Ectodermal cell (in vitro differentiated cells): ENCODE measurements at regions not wholly inside any gene's neighbourhood (a gene's known extent, or its start where the extent isn't known, plus 50 kb on each side); places are given as distances from the start of the nearest gene placed in this dataset.
"Not testable (repeated sequence)": the region's sequence is repeated elsewhere in the genome, so short reads cannot be mapped to it uniquely, and the experiment has no call there.

ENCODE experiments used
- H3K27ac ChIP-seq: 2 replicates; pipeline ENCODE4 v1.7.0; 2013; ENCODE audit warnings: mild to moderate bottlenecking, low read depth, low read length; ENCODE audit not compliant: insufficient read depth, poor library complexity, severe bottlenecking
- H3K27me3 ChIP-seq: 2 replicates; pipeline ENCODE4 v1.7.0; 2013; ENCODE audit warnings: mild to moderate bottlenecking, low read length; ENCODE audit not compliant: insufficient read depth, control insufficient read depth, poor library complexity, severe bottlenecking
- H3K36me3 ChIP-seq: one replicate; pipeline ENCODE4 v1.7.0; 2013; ENCODE audit warnings: low read length; ENCODE audit not compliant: control insufficient read depth, insufficient read depth
- H3K4me1 ChIP-seq: one replicate; pipeline ENCODE4 v1.7.0; 2013; ENCODE audit warnings: low read length; ENCODE audit not compliant: control insufficient read depth, insufficient read depth
- H3K4me3 ChIP-seq: 2 replicates; pipeline ENCODE4 v1.7.0; 2013; ENCODE audit warnings: low read depth, low read length, control low read depth; ENCODE audit not compliant: insufficient read depth
- H3K9me3 ChIP-seq: 2 replicates; pipeline ENCODE4 v1.7.0; 2013; ENCODE audit warnings: mild to moderate bottlenecking, low read length, moderate library complexity; ENCODE audit not compliant: control insufficient read depth
- WGBS, 2 experiments: methylation state at CpG; one replicate each; pipeline ENCODE4 v1.1.7; 2013; ENCODE audit warnings: missing lambda C conversion rate in 2 of 2; 5-methylcytosine and 5-hydroxymethylcytosine counted together

DNA sequence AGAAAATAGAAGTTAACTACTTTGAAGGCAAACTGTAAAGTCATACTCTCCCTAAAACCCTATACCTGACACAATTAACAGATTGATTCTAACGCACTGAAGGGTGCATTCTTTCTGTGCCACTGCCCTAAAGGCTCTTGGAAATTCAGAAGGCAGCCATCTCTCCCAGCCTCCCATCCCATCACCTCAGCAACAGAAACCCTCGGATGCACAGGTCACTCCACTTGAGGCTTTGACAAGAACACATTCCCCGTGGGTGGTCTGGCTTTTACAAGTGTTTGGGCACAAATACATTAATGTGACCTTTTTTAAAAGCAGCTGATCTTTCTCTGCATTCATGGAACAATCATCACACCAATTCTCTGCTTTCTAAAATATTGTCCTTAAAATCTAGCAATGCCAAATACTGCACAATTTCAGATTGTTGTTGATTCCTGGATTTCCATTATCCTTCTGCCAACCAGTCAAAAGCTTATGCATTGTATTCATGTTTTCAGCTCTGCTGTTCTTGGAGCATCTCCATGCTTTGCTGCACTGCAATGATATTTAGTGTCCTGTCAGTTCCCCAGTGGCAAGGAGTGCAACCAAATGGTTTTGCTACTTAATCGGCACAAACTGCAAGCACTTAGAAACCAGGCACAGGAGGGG, 175.6 kb downstream of the TMEM161B start:
- 43 to 53% methylated on average over 4 of the region's 4 CpGs for WGBS, 2 experiments
- no peak overlapping the region for H3K4me3 ChIP-seq
- H3K9me3 ChIP-seq: no peaks in the 10 kb centered on the region
- H3K4me1 ChIP-seq: peaks cover 16% of the 10 kb centered on the region
- no peak overlapping the region for H3K27ac ChIP-seq
- no peaks in the 10 kb centered on the region for H3K36me3 ChIP-seq
- no peaks in the 10 kb centered on the region for H3K27me3 ChIP-seq

DNA sequence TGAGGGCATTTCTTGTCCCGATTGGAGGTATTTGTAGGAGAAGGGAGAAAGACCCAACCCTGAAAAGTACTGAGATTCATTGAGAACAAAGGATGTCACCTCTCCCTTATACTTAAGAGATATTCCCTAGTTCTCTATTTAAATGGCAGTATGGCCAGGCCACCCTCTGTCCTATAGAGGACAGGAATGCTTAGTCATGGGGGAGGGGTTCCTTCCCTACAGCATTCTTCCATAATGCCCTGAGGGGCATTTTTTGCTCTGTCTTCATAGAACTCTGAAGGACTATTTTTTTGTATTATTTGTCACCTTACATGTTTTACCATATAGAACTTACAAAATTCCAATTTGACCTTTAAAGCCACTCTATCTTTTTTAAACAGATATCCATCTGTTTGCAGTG, 176.3 kb downstream of the TMEM161B start:
- 50% methylated on average over 1 of the region's 1 CpG; no CpG with 5 or more reads in 1 of the 2 experiments for WGBS, 2 experiments
- Histone ChIP-seq H3K27me3 (no peaks in the 10 kb centered on the region), H3K9me3 (no peaks in the 10 kb centered on the region), H3K36me3 (no peaks in the 10 kb centered on the region), H3K4me3 (no peak overlapping the region), H3K27ac (no peak overlapping the region), H3K4me1 (peaks cover 16% of the 10 kb centered on the region)

DNA sequence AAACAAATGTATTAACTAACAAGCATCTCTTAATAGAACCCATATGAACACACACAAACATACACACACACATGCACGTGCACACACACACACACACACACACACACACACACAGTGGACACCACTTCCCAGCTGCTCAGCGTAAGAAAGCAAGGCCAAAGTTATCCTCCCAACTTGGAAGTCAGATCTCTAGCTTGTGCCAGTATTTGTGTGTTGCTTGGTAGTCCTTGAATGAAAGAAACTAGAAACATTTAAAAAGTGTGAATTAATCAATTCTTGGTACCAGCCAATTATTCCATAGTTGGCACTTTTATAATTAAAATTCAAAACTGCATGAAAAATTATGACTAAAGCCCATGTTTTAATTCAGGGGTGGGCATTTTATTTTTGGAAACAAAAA, 178.1 kb downstream of the TMEM161B start:
- H3K27me3 ChIP-seq: no peaks in the 10 kb centered on the region
- 94 to 98% methylated on average over 2 of the region's 2 CpGs for WGBS, 2 experiments
- H3K4me3 ChIP-seq: no peak overlapping the region
- H3K9me3 ChIP-seq: no peaks in the 10 kb centered on the region
- H3K4me1 ChIP-seq: peaks cover 16% of the 10 kb centered on the region
- H3K27ac ChIP-seq: no peak overlapping the region
- H3K36me3 ChIP-seq: no peaks in the 10 kb centered on the region

DNA sequence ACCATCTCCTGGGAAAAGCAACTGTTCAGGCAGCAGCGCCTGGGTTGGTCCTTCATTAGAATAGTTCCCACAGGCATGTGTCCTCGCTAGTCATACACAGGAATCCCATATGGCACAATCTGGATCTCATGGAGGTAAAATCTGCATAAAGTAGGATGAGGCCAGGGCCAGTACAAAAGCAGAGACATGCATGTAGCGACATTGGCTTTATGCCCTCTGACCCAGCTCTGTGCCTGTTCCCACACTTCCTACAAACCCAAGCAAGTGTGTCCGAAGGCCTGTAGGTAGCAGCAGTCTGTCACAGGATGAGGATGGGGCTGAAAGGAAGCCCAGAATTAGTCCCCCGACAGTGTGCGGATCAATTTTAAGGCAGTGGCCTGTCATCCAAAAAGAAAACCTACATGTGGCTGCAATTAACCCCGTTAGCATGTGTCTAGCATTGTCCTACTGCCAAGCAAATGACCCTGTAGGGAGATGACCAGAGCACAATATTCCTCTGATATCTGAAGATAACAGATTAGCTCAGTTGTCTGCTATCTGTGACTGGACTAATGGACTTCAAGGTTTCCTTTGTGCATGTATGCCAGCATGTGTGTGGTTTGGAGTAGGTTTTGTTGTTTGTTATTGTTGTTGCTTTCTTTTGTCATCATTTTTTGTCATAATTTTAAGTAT, 178.8 kb downstream of the TMEM161B start:
- H3K27ac ChIP-seq: no peak overlapping the region

DNA sequence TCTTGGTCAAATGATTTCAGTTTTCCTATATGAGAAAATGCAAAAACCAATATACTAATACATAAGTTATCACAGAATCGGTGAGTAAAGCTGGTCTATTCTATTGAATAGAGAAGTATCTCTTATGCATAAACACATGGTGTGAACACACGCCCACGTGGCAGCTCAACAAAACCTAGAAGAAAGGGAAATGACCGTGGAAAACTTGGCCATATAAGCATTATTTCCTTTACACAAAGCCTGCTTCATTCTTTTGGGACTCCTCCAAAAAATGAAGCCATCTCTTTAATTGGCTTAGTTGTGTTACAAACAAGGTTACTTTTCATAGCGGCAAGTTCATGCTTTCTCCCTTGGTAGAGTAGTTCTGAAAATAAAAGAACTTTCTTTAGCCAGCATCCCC, 183.2 kb downstream of the TMEM161B start:
- H3K4me3 ChIP-seq: no peak overlapping the region
- no peaks in the 10 kb centered on the region for H3K9me3 ChIP-seq
- no peaks in the 10 kb centered on the region for H3K27me3 ChIP-seq
- no peaks in the 10 kb centered on the region for H3K36me3 ChIP-seq
- 84 to 93% methylated on average over 3 to 4 of the region's 5 CpGs for WGBS, 2 experiments
- no peak overlapping the region for H3K27ac ChIP-seq
- H3K4me1 ChIP-seq: no peaks in the 10 kb centered on the region

More for the DNA sequence above, 178.8 kb downstream of the TMEM161B start:
- no peaks in the 10 kb centered on the region for H3K36me3 ChIP-seq
- no peaks in the 10 kb centered on the region for H3K27me3 ChIP-seq
- WGBS, 2 experiments: 87 to 88% methylated on average over 7 of the region's 7 CpGs
- no peaks in the 10 kb centered on the region for H3K9me3 ChIP-seq
- no peak overlapping the region for H3K4me3 ChIP-seq
- H3K4me1 ChIP-seq: peaks cover 16% of the 10 kb centered on the region

DNA sequence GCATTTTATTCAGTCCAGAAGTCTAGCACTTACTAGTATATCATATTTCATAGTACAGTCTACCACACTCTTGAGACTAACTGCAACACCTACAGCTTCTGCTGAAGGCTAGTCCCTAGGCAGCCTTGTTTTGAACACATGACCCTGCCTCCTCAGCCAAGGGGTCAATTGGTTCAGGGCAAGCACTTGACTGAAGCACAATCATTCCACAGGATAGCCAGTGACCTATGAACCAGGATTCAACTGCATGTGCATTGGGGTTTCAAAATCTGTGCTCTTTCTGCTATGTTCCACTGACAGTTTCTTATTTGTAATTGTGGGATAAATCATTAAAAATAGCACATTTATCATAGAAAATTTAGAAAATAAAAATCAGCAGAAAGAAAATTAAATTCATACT, 186.8 kb downstream of the TMEM161B start:
- Histone ChIP-seq H3K27ac (no peak overlapping the region), H3K9me3 (peaks cover 2% of the 10 kb centered on the region), H3K27me3 (no peaks in the 10 kb centered on the region), H3K4me3 (no peak overlapping the region), H3K4me1 (no peaks in the 10 kb centered on the region), H3K36me3 (no peaks in the 10 kb centered on the region)

DNA sequence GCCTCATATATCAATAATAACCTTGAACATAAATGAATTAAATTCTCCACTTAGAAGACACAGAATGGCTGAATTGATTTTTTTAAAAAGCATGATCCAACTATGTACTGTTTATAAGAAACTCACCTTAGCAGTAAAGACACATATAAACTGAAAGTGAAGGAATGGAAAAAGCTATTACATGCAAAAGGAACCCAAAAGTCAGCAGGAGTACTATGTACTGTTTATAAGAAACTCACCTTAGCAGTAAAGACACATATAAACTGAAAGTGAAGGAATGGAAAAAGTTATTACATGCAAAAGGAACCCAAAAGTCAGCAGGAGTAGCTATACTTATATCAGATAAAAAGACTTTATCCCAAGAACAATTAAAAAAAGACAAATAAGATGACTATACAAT, 204.8 kb downstream of the TMEM161B start:
- Histone ChIP-seq H3K9me3 (no peaks in the 10 kb centered on the region), H3K36me3 (no peaks in the 10 kb centered on the region), H3K4me3 (no peak overlapping the region), H3K27me3 (no peaks in the 10 kb centered on the region), H3K4me1 (no peaks in the 10 kb centered on the region), H3K27ac (no peak overlapping the region)

DNA sequence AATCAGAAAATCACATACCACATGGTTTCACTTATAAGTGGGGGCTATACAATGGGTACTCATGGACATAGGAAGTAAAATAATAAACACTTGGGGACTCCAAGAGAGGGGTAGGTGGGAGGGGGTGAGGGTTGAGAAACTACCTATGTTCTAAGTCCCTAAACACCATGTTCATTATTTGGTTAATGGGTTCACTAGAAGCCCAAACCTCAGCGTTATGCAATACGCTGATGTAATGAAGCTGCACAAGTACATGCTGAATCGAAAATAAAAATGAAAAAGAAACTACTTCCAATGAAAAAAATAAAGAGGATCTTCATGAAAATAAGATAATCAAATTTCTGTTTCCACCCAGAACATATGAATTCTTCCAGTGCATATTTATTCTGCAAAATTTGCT, 208.5 kb downstream of the TMEM161B start:
- no peaks in the 10 kb centered on the region for H3K4me1 ChIP-seq
- H3K36me3 ChIP-seq: no peaks in the 10 kb centered on the region
- H3K4me3 ChIP-seq: no peak overlapping the region
- 93 to 95% methylated on average over 3 of the region's 3 CpGs for WGBS, 2 experiments
- no peaks in the 10 kb centered on the region for H3K9me3 ChIP-seq
- H3K27ac ChIP-seq: no peak overlapping the region
- no peaks in the 10 kb centered on the region for H3K27me3 ChIP-seq

DNA sequence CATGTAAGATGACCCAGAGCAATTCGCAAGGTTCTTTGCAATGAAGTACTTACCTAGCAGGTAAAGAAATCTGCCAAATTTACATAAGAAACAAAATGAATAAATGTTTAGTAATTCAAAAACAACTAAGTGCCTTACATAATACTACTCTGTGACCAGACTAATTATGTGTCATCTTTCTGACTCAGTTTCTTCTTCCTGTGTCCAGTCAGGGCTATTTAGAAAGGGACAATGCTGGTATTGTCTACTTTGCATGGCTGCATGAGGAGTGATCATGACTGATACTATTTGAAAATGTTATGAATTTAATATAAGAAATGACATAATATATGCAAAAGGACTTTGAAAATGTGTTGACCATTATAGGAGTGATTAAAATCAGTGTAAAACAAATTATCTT, 210.0 kb downstream of the TMEM161B start:
- Histone ChIP-seq H3K27ac (no peak overlapping the region), H3K9me3 (no peaks in the 10 kb centered on the region), H3K4me3 (no peak overlapping the region), H3K36me3 (no peaks in the 10 kb centered on the region), H3K27me3 (no peaks in the 10 kb centered on the region), H3K4me1 (no peaks in the 10 kb centered on the region)
- WGBS, 2 experiments: no CpG with 5 or more reads among the region's 1 CpG

DNA sequence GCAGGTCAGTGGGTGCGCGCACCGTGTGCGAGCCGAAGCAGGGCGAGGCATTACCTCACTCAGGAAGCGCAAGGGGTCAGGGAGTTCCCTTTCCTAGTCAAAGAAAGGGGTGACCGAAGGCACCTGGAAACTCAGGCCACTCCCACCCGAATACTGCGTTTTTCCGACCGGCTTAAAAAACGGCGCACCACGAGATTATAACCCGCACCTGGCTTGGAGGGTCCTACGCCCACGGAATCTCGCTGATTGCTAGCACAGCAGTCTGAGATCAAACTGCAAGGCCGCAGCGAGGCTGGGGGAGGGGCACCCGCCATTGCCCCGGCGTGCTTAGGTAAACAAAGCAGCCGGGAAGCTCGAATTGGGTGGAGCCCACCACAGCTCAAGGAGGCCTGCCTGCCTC, 216.2 kb downstream of the TMEM161B start:
- WGBS, 2 experiments: 73 to 79% methylated on average over 20 to 21 of the region's 26 CpGs

More for the DNA sequence above, 216.2 kb downstream of the TMEM161B start:
- not testable (repeated sequence) for H3K4me3 ChIP-seq, H3K4me1 ChIP-seq, H3K27me3 ChIP-seq, H3K36me3 ChIP-seq, H3K9me3 ChIP-seq, H3K27ac ChIP-seq
